Astrocyte (in vitro differentiated cells and primary cell): ENCODE measurements at regions not wholly inside any gene's neighbourhood (a gene's known extent, or its start where the extent isn't known, plus 50 kb on each side); places are given as distances from the start of the nearest gene placed in this dataset.
"Not testable (repeated sequence)": the region's sequence is repeated elsewhere in the genome, so short reads cannot be mapped to it uniquely, and the experiment has no call there.

Source experiments
- CTCF ChIP-seq: IDR thresholded peaks from 2 replicates; pipeline ENCODE4 v1.5.1; 2011; ENCODE audit warnings: low read depth, mild to moderate bottlenecking, inconsistent platforms, low read length, moderate library complexity; ENCODE audit not compliant: insufficient read depth
- EZH2 ChIP-seq: IDR thresholded peaks from 2 replicates; pipeline ENCODE4 v1.6.1; 2012; ENCODE audit warnings: mild to moderate bottlenecking, low read length, inconsistent platforms; ENCODE audit not compliant: insufficient read depth

GRCh38 chr5:24170930-24171329 is 473.8 kb downstream of the CDH10 start:
- TF ChIP-seq CTCF, EZH2: not testable (repeated sequence)
